Stimulated activated CD4-positive, alpha-beta T cell treated with anti-CD3 and anti-CD28 coated beads, Interleukin-2, amount 100 ng/mL, for 24 hours (primary cell): ENCODE measurements at regions not wholly inside any gene's neighbourhood (a gene's known extent, or its start where the extent isn't known, plus 50 kb on each side); places are given as distances from the start of the nearest gene placed in this dataset.
"Not testable (repeated sequence)": the region's sequence is repeated elsewhere in the genome, so short reads cannot be mapped to it uniquely, and the experiment has no call there.

ENCODE experiments used
- DNase-seq, 2 donors: peaks; one replicate each; pipeline ENCODE4 v3.0.0-alpha.2; 2020

DNA sequence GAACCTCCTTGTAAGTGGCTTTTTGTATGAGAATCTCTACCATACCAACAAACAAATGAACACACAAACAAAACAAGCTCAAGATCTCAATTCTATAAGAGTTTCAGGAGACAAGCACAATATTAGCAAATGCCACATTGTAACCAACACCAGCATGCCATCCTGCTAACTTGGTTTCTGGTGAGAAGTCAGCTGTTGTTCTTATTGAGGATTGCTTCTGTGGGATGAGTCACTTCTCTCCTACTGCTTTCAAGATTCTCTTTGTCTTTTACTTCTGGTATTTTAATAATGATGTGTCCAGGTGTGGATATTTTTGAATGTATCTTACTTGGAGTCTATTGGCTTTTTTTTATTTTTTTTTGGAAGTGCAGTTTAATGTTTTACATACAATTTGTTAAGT, 131.7 kb downstream of the BCL2L11 start:
- DNase-seq, result no peak

- DNase-seq, result not testable (repeated sequence)
Observed at GRCh38 chr2:111254916-111255315, 134.2 kb downstream of the BCL2L11 start.

- DNase-seq, result not testable (repeated sequence)
Observed at GRCh38 chr2:111256628-111257027, 135.9 kb downstream of the BCL2L11 start.

GRCh38 chr2:111257607-111258006, 136.9 kb downstream of the BCL2L11 start:
- DNase-seq, result not testable (repeated sequence)

- not testable (repeated sequence) for DNase-seq
Observed at GRCh38 chr2:111258318-111258717, 137.6 kb downstream of the BCL2L11 start.

DNA sequence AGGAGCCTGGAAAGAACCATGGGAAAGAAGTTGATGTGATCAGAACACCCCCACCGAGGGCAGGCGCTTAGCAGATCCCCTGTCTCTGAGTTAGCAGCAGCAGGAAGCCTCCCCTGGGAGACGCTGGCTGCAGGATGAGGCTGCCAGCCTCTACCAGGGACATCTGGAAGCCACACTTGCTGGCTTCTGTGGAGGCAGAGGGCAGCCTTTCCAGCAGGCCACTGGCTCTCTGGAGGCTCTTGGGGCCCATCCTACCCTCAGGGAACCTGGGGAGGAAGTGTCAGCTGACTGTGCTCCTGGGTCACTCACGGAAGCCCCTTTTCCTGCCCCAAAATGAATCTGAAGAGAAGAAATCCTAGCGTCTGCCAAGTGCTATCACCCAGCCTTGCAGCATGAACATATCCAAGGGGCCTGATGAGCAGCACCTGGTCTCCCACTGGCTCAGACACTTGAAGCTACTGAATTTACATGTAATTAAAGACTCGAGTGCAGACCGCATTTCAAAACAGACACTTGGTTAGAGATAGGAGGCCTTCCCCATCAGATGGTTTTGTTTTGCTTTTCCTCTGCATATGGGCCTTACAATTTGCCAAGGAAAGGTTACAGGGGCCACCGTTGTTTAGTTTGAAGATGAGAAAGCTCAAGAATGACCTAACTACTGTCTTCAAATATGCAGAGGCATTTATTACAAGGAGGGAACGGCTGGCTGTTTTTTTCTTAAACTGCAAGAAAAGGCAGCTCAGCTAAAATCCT, 142.1 kb downstream of the BCL2L11 start:
- not testable (repeated sequence) for DNase-seq

DNA sequence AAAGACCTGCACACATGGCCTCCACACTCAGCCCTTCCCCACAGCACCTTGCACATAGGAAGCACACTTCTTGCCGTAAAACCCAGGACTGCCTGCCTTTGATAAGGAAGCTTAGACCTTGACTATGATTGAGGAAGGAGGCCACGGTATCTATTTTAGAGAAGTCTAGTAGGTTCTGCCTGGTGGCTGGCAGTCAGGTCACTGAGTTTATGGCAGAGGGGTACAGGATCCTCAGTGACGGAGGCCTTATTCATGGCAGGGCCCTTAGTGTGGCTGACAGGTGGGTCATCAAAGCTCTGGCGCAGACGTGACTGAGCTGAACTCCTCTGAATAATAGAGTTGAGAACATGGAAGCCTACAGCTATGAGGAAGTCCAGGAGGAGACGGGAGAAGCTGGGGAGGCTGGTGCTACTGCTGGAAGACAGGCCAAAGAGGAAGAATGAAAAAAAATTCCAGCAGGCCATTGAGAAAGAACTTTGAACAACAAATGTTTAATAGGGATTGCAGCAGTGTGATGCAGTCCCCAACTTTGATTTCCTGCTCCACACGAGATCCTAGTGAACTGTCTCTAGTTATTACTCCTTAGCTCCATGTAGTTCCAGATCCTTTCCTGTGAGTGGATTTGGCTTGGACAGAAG, 142.8 kb downstream of the BCL2L11 start:
- not testable (repeated sequence) for DNase-seq

GRCh38 chr2:111264956-111265355, 144.2 kb downstream of the BCL2L11 start:
- not testable (repeated sequence) for DNase-seq

GRCh38 chr2:111266556-111266955, 145.8 kb downstream of the BCL2L11 start:
- DNase-seq, result not testable (repeated sequence)

- DNase-seq, result not testable (repeated sequence)
Observed at GRCh38 chr2:111267038-111267437, 146.3 kb downstream of the BCL2L11 start.

DNA sequence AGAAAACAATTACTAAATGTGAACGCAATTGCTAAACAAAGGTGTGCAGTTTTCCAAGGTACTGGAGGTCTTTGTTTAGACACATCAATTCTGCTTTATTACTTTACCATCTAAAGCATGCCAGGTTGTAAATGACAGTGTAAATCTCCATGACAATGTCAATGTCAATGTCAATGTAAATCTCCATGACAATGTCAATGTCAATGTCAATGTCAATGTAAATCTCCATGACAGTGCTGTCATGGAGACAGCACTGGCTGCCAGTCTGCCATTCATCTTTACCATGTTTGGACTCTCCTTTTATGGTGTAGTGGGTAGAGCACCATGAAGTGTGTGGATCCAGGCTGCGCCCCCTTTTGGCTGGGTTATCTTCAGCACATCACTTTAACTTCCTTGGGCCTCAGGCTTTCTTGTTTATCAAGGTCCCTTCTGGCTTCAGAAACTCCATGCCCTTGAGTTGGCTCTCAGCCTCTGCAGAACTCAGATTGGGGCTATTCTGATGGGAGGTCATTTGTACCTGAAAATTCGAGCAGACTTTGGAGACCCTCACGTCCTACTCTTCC, 149.1 kb downstream of the BCL2L11 start:
- not testable (repeated sequence) for DNase-seq

GRCh38 chr2:111270569-111270968, 149.9 kb downstream of the BCL2L11 start:
- DNase-seq, result not testable (repeated sequence)

- DNase-seq, result not testable (repeated sequence)
Observed at GRCh38 chr2:111271647-111272304, 151.1 kb downstream of the BCL2L11 start.

- not testable (repeated sequence) for DNase-seq
Observed at GRCh38 chr2:111273007-111273406, 152.3 kb downstream of the BCL2L11 start.

GRCh38 chr2:111275047-111275853, 154.5 kb downstream of the BCL2L11 start:
- not testable (repeated sequence) for DNase-seq

- not testable (repeated sequence) for DNase-seq
Observed at GRCh38 chr2:111275854-111276171, 155.1 kb downstream of the BCL2L11 start.

GRCh38 chr2:111278133-111278532, 157.4 kb downstream of the BCL2L11 start:
- not testable (repeated sequence) for DNase-seq

DNA sequence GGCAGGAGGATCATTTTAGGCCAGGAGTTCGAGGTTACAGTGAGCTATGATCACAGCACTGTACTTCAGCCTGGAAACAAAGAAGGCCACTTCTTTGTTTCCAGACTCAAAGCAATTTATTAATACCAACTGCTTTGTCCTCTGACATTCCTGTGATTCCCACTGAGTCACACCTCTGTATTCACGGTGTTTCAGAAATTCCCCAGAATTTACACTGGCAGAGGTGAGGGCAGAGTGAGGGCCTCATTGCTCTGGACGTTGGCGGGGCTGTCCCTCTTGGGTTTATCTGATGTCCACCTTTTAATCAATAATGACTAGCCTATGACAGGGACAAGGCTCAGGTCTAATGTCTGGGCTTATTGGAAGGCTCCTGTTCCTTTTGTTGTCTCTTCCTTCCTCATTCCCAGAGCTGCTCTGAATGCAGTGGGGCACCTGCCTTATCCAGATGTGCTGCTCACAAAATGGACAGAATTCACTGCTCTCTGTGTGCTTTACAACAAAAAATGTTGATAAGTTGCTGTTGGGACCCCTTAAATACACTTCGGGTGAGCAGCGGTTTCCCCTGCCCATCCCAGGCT, 160.1 kb downstream of the BCL2L11 start:
- not testable (repeated sequence) for DNase-seq

DNA sequence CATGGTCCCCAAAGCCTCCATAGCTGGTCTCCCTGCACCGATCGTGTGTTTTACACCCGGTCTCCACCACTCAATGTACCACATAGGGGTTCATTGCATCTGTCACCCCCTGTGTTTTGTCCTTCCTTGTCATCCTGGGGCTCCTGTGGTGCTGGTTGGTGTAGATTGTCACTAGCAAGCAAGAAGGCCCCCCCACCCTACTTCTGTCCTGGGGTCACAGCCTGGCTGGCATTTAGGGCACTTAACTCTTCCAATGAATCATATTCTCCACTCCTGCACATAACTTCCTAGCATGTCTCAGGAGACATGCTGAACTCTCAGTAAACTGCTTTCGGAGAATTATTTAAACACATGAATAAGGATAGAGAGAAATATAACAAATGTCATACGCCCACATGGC, 161.4 kb downstream of the BCL2L11 start:
- DNase-seq, result not testable (repeated sequence)

- not testable (repeated sequence) for DNase-seq
Observed at GRCh38 chr2:111287646-111288568, 167.2 kb downstream of the BCL2L11 start.

- DNase-seq, result not testable (repeated sequence)
Observed at GRCh38 chr2:111290370-111290769, 169.7 kb downstream of the BCL2L11 start.
